DND-41 (cell line): ENCODE measurements at regions not wholly inside any gene's neighbourhood (a gene's known extent, or its start where the extent isn't known, plus 50 kb on each side); places are given as distances from the start of the nearest gene placed in this dataset.

ENCODE experiments used
- EZH2 ChIP-seq: IDR thresholded peaks from 3 replicates; pipeline ENCODE4 v1.6.1; 2012; ENCODE audit warnings: borderline replicate concordance, low read depth, mild to moderate bottlenecking, moderate library complexity, low read length, inconsistent platforms; ENCODE audit not compliant: severe bottlenecking
- TF ChIP-seq, protein P1 (sequence below): IDR thresholded peaks from 2 replicates; pipeline ENCODE4 v1.5.1; 2012; ENCODE audit warnings: borderline replicate concordance, low read length, moderate library complexity, mild to moderate bottlenecking; ENCODE audit not compliant: poor library complexity, severe bottlenecking; ENCODE audit errors: extremely low read depth

DNA sequence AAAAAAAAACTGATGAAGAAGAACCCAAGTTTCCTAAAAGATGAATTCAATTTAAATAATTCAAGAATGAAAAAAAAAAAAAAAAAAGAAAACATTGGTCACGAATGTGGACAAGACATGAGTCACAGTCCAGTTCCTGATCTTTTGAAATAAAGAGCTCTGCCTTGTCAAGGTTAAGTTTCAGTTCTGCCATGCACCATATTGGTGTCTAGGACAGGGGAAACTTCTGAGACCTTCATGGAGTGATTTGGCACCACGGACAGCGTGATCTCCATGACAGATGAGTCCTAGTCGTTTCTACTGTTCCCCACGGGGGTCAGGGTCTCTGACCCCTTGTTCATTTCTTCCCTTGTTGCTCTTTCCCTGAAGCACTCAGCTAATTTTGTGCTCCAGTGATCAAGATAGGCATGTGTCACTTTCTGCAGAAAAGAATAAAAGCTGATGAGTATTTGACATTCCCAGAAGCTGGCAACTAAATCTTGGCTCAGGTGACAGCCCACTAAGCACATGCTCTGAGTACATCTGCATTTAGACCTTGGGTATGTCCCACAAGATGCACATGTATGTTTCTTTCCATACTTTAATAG is 1159.7 kb downstream of the BCL11B start:
- TF ChIP-seq, protein P1, sequence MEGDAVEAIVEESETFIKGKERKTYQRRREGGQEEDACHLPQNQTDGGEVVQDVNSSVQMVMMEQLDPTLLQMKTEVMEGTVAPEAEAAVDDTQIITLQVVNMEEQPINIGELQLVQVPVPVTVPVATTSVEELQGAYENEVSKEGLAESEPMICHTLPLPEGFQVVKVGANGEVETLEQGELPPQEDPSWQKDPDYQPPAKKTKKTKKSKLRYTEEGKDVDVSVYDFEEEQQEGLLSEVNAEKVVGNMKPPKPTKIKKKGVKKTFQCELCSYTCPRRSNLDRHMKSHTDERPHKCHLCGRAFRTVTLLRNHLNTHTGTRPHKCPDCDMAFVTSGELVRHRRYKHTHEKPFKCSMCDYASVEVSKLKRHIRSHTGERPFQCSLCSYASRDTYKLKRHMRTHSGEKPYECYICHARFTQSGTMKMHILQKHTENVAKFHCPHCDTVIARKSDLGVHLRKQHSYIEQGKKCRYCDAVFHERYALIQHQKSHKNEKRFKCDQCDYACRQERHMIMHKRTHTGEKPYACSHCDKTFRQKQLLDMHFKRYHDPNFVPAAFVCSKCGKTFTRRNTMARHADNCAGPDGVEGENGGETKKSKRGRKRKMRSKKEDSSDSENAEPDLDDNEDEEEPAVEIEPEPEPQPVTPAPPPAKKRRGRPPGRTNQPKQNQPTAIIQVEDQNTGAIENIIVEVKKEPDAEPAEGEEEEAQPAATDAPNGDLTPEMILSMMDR = no peak
- no peak for TF ChIP-seq EZH2
